AG09319 (cell line): ENCODE measurements at regions not wholly inside any gene's neighbourhood (a gene's known extent, or its start where the extent isn't known, plus 50 kb on each side); places are given as distances from the start of the nearest gene placed in this dataset.
A peak's percentile ranks its signal among the peaks of the same experiment; 100 is the strongest.

Experiments
- DNase-seq: peaks from one replicate; pipeline ENCODE4 v3.0.0-alpha.2; 2010; ENCODE audit warnings: low read depth; ENCODE audit errors: extremely low read depth
- TF ChIP-seq, protein P1 (sequence below): IDR thresholded peaks from 2 replicates; pipeline ENCODE4 v1.5.1; 2011; ENCODE audit warnings: low read depth, mild to moderate bottlenecking, inconsistent platforms, low read length, moderate library complexity

DNA sequence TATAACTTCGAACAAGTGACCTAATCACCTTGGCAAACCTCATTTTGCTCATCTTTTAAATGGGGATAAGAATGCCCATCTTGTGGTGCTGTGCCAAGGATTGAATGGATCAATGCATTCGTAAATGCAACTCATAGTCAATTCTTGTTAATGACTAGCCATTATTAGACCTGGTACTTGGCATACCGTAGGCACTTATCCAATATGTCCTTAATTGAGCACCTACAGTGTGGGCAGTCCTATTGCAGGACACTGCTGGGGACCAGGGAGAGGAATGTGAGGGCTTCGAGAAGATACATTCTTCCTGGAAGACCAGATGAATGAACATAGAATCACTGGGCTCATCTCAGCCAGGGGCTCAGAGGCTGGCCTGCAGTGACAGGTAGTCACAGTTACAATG, 177.2 kb upstream of the TLE3 start:
- no peak for DNase-seq
- TF ChIP-seq, protein P1, sequence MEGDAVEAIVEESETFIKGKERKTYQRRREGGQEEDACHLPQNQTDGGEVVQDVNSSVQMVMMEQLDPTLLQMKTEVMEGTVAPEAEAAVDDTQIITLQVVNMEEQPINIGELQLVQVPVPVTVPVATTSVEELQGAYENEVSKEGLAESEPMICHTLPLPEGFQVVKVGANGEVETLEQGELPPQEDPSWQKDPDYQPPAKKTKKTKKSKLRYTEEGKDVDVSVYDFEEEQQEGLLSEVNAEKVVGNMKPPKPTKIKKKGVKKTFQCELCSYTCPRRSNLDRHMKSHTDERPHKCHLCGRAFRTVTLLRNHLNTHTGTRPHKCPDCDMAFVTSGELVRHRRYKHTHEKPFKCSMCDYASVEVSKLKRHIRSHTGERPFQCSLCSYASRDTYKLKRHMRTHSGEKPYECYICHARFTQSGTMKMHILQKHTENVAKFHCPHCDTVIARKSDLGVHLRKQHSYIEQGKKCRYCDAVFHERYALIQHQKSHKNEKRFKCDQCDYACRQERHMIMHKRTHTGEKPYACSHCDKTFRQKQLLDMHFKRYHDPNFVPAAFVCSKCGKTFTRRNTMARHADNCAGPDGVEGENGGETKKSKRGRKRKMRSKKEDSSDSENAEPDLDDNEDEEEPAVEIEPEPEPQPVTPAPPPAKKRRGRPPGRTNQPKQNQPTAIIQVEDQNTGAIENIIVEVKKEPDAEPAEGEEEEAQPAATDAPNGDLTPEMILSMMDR = no peak

DNA sequence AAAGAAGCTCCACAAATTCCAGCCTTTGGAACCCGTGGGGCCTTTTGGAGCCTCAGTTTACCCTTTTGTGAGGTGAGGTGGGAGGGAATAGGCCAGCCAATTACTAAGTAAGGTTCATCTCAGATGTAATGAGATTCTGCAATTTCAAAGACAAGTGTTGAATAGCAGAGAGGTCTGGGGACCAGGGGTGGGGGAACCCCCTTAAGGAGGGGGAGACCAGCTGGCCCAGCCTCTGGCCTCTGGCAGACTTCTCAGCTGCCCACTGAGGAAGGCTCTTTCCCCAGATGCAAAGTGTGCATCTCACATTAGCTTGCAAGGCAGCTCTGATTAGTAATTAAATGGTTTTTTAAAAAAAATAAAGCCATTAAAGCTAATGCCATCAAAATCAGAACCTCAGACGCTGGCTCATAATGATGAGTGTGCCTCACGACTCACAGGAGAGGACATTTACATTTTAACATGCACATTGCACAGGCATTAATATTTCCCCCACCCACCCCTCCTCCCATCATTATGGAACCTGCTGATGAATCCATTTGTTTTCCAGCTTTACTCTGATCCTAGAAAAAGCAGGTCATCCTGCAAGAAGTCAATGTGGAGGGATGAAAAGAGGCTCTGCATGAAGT, 176.7 kb upstream of the TLE3 start:
- TF ChIP-seq, protein P1 = no peak

DNA sequence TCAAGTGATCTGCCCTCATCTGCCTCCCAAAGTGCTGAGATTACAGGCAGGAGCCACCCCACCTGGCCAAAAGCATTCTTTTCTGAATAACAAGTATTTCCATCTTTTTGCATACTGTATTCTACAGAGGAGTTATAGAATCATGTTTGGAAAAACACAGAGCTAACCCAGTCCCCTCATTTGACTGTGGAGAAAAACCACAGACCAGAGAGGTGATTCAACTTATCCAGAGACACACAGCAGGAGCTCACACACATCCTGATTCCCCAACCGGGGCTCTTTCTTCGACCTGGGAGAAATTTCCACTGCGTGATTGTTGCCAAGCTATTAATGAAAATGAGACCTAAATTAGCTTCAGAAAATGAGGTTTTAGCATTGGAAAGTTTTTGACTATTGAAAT, 176.1 kb upstream of the TLE3 start:
- TF ChIP-seq, protein P1 = no peak
- no peak for DNase-seq

More for the DNA sequence above, 176.7 kb upstream of the TLE3 start:
- no peak for DNase-seq

DNA sequence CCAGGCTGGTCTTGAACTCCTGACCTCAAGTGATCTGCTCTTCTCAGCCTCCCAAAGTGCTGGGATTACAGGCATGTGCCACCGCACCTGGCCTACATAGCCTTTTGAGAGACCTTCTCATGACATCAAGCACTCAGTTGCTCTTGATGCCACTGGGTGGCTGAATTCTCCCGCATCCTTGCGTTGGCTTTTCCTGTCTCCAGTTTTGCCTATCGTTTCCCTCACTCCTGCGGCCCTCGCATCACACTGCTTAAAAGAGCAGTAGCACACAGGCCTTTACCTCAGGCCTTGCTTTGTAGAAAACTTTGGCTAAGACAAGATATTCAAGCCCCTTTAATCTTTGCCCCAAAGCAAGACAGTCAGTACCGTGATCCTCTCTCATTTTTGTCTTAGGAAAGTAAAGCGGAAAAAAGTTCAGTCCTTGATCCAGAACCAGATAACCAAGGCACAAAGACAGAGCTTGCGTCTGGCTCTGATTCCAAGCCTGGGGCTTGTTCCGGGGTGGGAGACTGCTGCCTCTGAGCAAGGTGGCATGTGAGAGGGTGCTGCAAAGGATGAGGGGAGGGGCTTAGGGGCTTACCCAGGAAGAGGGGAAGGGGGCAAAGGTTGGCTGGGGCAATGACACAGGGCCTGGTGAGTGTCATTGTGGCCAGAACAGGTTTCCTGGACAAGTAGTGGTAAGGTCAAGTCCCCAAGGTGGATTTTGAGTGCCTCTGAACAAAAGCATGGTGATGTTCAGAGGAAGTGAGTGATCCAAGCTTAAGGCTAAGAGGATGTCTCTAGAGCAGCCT, 175.0 kb upstream of the TLE3 start:
- TF ChIP-seq, protein P1 = no peak
- no peak for DNase-seq

DNA sequence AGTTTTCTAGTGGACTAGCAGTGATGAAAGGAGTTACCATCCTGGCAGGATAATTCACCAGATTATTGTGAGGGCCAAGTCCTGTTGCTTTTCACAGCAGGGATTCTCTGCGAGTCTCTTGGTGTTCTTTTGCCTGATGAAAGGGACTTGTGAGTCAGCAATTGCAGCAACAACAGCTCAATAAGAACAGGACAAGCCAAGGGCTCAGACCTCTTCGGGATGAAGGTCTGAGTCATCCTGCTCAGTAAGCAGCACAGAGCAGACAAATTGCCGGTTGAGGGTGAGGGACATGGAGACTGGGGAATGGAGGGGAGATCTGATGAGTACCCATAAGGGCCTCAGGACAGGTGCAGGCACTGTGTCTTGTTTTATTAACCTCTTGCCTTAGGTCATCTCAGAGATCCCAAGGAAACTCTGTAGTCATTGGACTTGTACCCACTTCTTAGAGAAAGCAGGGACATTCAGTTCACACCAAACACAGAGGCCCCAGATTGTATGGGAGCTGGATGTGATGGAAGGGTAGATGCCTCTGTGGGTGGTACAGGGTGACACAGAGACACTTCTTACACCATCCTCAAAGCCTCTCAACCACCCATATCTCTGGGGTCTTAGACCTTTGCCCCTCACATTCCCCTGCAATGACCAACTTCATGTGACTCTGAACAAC, 173.8 kb upstream of the TLE3 start:
- peak; percentile 82 for DNase-seq
- TF ChIP-seq, protein P1 = no peak

DNA sequence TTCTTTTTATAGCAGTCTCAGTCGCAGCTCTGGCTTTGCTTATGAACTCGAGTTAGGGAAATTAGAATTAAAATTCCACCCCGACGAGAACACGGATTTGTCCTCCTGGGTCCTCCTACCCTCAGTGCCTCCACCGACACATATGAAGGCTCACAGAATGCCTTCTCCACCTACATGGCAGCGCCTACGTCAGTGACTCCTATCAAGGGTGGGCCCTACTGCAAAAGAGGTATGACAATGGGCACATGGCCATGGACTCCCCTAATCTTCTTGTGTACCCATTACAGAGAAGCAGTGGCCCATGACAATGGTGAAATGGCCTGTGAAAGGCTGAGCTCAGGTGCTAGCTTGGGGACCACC, 173.0 kb upstream of the TLE3 start:
- no peak for DNase-seq
- TF ChIP-seq, protein P1 = no peak

DNA sequence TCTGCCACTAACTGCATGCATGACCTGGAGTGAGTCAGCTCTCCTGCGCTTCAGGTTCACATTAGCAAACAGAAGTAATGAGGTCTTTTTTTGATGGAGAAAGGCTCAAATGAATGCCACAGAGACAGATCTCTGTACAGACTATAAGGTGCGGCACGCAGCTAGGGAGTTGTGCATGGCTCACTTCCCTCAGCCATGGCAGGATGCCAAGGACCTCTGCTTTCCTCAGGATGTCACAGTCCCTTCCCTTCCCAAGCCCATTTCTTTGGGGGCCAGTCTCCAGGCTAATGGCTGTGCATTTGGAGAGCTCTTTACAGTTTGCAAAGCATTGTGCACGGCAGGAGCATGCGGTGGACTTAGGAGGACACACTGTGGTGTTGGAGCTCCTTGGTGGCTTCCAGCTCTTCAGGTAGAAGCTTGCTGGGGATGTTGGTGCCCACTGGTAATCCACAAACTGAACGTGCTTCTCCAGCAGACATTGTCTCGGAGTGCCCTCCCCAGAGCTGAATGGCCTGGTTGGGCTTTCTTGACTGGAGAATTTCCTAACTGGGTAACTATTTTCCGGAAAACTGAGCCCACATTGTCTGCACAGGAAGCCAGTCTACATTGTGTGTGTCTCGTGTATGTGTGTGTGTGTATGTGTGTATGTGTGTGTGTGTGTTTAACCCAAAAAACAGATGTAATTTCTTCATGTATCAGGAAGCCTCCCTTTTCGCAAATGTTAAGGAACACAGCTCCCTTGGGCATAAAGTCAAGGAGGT, 172.5 kb upstream of the TLE3 start:
- TF ChIP-seq, protein P1 = no peak
- DNase-seq = no peak
